ENCODE measurements at regions not wholly inside any gene's neighbourhood (a gene's known extent, or its start where the extent isn't known, plus 50 kb on each side); places are given as distances from the start of the nearest gene placed in this dataset.

- TF ChIP-seq EZH2phosphoT487 (IDR thresholded peaks at IDR 0.05; ENCODE audit: low read length), result no peak
- Histone ChIP-seq H3K4me1 (ENCODE audit: low read length) (no peaks in the 10 kb centered on the region), H3F3A (ENCODE audit: insufficient read depth, low read length) (no peaks in the 10 kb centered on the region), H3K9me2 (replicated peaks; ENCODE audit: insufficient read depth, low read length) (no peaks in the 10 kb centered on the region), H3K27me3 (replicated peaks; ENCODE audit: insufficient read depth, low read length) (no peaks in the 10 kb centered on the region), H4K20me1 (ENCODE audit: insufficient read depth, low read length) (no peaks in the 10 kb centered on the region), H2AFZ (ENCODE audit: low read length) (no peak overlapping the region), H3K9me3 (replicated peaks; ENCODE audit: insufficient read depth, low read length) (no peaks in the 10 kb centered on the region), H3K36me3 (replicated peaks; ENCODE audit: insufficient read depth, low read length) (no peaks in the 10 kb centered on the region), H3K4me3 (ENCODE audit: low read length) (no peak overlapping the region), H3K9ac (ENCODE audit: low read length) (no peak overlapping the region), H3K4me2 (ENCODE audit: low read depth, low read length) (no peak overlapping the region), H3K79me2 (ENCODE audit: low read length) (no peaks in the 10 kb centered on the region), H3K27ac (ENCODE audit: low read length) (no peak overlapping the region)
- DNase-seq, result no peak
Measured at GRCh38 chr15:62477929-62478328, 312.8 kb upstream of the C2CD4B start.

GRCh38 chr15:62482785-62483429 is 317.8 kb upstream of the C2CD4B start:
- TF ChIP-seq EZH2 (optimal IDR thresholded peaks at IDR 0.05; ENCODE audit: low read depth, low read length) (no peak), CTCF (IDR thresholded peaks at IDR 0.05; ENCODE audit: low read length) (no peak), EZH2phosphoT487 (IDR thresholded peaks at IDR 0.05; ENCODE audit: low read length) (no peak)
- H4K20me1 ChIP-seq (ENCODE audit: insufficient read depth, low read length), result no peaks in the 10 kb centered on the region
- no peak overlapping the region for H3K4me3 ChIP-seq (ENCODE audit: low read length)
- no peaks in the 10 kb centered on the region for H3K27me3 ChIP-seq (replicated peaks; ENCODE audit: insufficient read depth, low read length)
- H3K27ac ChIP-seq (ENCODE audit: low read length), result no peak overlapping the region
- H3K9me3 ChIP-seq (replicated peaks; ENCODE audit: insufficient read depth, low read length), result no peaks in the 10 kb centered on the region
- no peak overlapping the region for H3K9ac ChIP-seq (ENCODE audit: low read length)
- no peaks in the 10 kb centered on the region for H3F3A ChIP-seq (ENCODE audit: insufficient read depth, low read length)
- H3K79me2 ChIP-seq (ENCODE audit: low read length), result no peaks in the 10 kb centered on the region
- no peaks in the 10 kb centered on the region for H3K9me2 ChIP-seq (replicated peaks; ENCODE audit: insufficient read depth, low read length)
- no peak overlapping the region for H2AFZ ChIP-seq (ENCODE audit: low read length)
- no peaks in the 10 kb centered on the region for H3K4me1 ChIP-seq (ENCODE audit: low read length)
- H3K4me2 ChIP-seq (ENCODE audit: low read depth, low read length), result no peak overlapping the region
- H3K36me3 ChIP-seq (replicated peaks; ENCODE audit: insufficient read depth, low read length), result no peaks in the 10 kb centered on the region
- DNase-seq, result peak; percentile 8

- no peak overlapping the region for H3K4me3 ChIP-seq (ENCODE audit: low read length)
- no peaks in the 10 kb centered on the region for H3K9me3 ChIP-seq (replicated peaks; ENCODE audit: insufficient read depth, low read length)
- H4K20me1 ChIP-seq (ENCODE audit: insufficient read depth, low read length), result no peaks in the 10 kb centered on the region
- H3K36me3 ChIP-seq (replicated peaks; ENCODE audit: insufficient read depth, low read length), result no peaks in the 10 kb centered on the region
- H3K27me3 ChIP-seq (replicated peaks; ENCODE audit: insufficient read depth, low read length), result no peaks in the 10 kb centered on the region
- H3K27ac ChIP-seq (ENCODE audit: low read length), result no peak overlapping the region
- H3K9ac ChIP-seq (ENCODE audit: low read length), result no peak overlapping the region
- H3K4me2 ChIP-seq (ENCODE audit: low read depth, low read length), result no peak overlapping the region
- no peaks in the 10 kb centered on the region for H3K79me2 ChIP-seq (ENCODE audit: low read length)
- H3K9me2 ChIP-seq (replicated peaks; ENCODE audit: insufficient read depth, low read length), result no peaks in the 10 kb centered on the region
- H3K4me1 ChIP-seq (ENCODE audit: low read length), result no peaks in the 10 kb centered on the region
- DNase-seq, result no peak
- TF ChIP-seq EZH2 (optimal IDR thresholded peaks at IDR 0.05; ENCODE audit: low read depth, low read length) (no peak), CTCF (IDR thresholded peaks at IDR 0.05; ENCODE audit: low read length) (no peak), EZH2phosphoT487 (IDR thresholded peaks at IDR 0.05; ENCODE audit: low read length) (no peak)
- no peaks in the 10 kb centered on the region for H3F3A ChIP-seq (ENCODE audit: insufficient read depth, low read length)
- H2AFZ ChIP-seq (ENCODE audit: low read length), result no peak overlapping the region
Measured at GRCh38 chr15:62483814-62484213, 318.7 kb upstream of the C2CD4B start.

GRCh38 chr15:62485170-62485720 is 320.2 kb upstream of the C2CD4B start:
- Histone ChIP-seq H3K9ac (ENCODE audit: low read length) (no peak overlapping the region), H3K79me2 (ENCODE audit: low read length) (no peaks in the 10 kb centered on the region), H3K27ac (ENCODE audit: low read length) (no peak overlapping the region), H2AFZ (ENCODE audit: low read length) (no peak overlapping the region), H3K9me3 (replicated peaks; ENCODE audit: insufficient read depth, low read length) (no peaks in the 10 kb centered on the region), H3K36me3 (replicated peaks; ENCODE audit: insufficient read depth, low read length) (no peaks in the 10 kb centered on the region), H3K4me2 (ENCODE audit: low read depth, low read length) (no peak overlapping the region), H3K27me3 (replicated peaks; ENCODE audit: insufficient read depth, low read length) (no peaks in the 10 kb centered on the region), H3F3A (ENCODE audit: insufficient read depth, low read length) (no peaks in the 10 kb centered on the region), H3K4me3 (ENCODE audit: low read length) (no peak overlapping the region), H4K20me1 (ENCODE audit: insufficient read depth, low read length) (no peaks in the 10 kb centered on the region), H3K9me2 (replicated peaks; ENCODE audit: insufficient read depth, low read length) (no peaks in the 10 kb centered on the region), H3K4me1 (ENCODE audit: low read length) (no peaks in the 10 kb centered on the region)
- no peak for TF ChIP-seq EZH2phosphoT487 (IDR thresholded peaks at IDR 0.05; ENCODE audit: low read length)
- no peak for TF ChIP-seq EZH2 (optimal IDR thresholded peaks at IDR 0.05; ENCODE audit: low read depth, low read length)
- TF ChIP-seq CTCF (IDR thresholded peaks at IDR 0.05; ENCODE audit: low read length), result no peak
- DNase-seq, result no peak

Data from MM.1S (cell line).